ENCODE measurements at regions not wholly inside any gene's neighbourhood (a gene's known extent, or its start where the extent isn't known, plus 50 kb on each side); places are given as distances from the start of the nearest gene placed in this dataset.

DNA sequence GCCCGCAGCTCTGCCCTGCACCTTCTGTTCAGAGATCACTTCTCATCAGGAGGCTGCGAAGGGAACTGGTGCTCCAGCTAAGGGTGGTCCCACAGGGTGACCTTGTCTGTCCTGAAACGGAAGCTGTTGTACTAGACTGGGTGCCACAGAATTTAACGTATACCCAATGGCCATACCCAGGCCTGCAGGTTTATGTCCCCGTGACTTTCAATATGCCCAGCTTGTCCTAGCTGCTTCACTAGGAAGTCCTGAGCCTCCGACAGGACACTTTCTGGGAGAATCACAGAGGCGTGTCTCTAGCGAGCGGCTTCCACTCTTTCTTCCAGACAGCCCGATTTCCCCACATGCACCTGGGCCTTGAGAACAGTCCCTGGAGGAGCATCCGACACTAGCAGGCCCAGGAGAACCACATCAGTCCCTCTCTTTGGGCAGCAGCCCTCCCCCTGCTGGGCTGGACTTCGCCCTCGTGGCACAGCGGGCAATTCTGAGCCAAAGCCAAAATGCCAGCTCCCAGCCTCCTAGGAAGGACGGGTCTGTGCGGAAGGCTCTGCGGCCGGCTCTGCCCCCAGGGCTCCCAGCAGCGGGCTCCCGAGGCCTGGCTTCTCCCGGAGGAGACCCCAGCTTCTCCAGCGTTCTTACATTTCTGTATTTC is 91.9 kb upstream of the OTOS start:
- Histone ChIP-seq H4K8ac (ENCODE audit: low read depth in 2 of 2, low read length in 2 of 2) (no peak overlapping the region), H3K14ac (replicated peaks; ENCODE audit: low read depth, low read length) (no peak overlapping the region), H3K9me3 (ENCODE audit: control insufficient read depth, insufficient read depth, low read length) (peaks cover 8% of the 10 kb centered on the region), H4K20me1 (ENCODE audit: insufficient read depth, low read length) (no peaks in the 10 kb centered on the region), H2AK9ac (replicated peaks; ENCODE audit: low read depth, low read length, poor library complexity) (peak overlapping the region; percentile 85), H2AK5ac (ENCODE audit: low read depth, low read length) (peak overlapping the region; percentile 28; the same call in 1 of the 2 replicates), H4K5ac (ENCODE audit: low read depth, low read length) (no peak overlapping the region), H2BK5ac (ENCODE audit: low read depth, low read length, poor library complexity, severe bottlenecking) (no peak overlapping the region), H4K91ac (ENCODE audit: insufficient read depth, low read depth, low read length) (no peak overlapping the region), H3K36me3 (ENCODE audit: control insufficient read depth, insufficient read depth, low read length) (no peaks in the 10 kb centered on the region), H2BK120ac (ENCODE audit: low read depth, low read length) (no peak overlapping the region), H2AFZ (replicated peaks; ENCODE audit: low read length, poor library complexity) (peak overlapping the region; percentile 96), H3K4me2 (ENCODE audit: low read depth, low read length) (no peak overlapping the region), H3K79me1 (ENCODE audit: low read depth in 1 of 2, low read length in 2 of 2) (no peaks in the 10 kb centered on the region), H3K23ac (ENCODE audit: low read depth, low read length) (no peak overlapping the region), H3K27ac (ENCODE audit: insufficient read depth, low read length) (no peak overlapping the region), H3K4me1 (ENCODE audit: control insufficient read depth, insufficient read depth, low read length) (peaks cover 10% of the 10 kb centered on the region), H3K9ac (ENCODE audit: low read depth, low read length) (no peak overlapping the region), H3K4ac (ENCODE audit: low read depth, low read length) (no peak overlapping the region), H3K27me3 (ENCODE audit: control insufficient read depth, insufficient read depth, low read length) (no peaks in the 10 kb centered on the region; the same call in 1 of the 2 replicates), H2BK20ac (ENCODE audit: low read depth, low read length) (no peak overlapping the region), H3K4me3 (ENCODE audit: insufficient read depth, low read depth, low read length) (no peak overlapping the region), H3K18ac (ENCODE audit: low read depth, low read length) (no peak overlapping the region), H3K56ac (ENCODE audit: extremely low read depth, insufficient read depth, low read length) (no peak overlapping the region), H3K9me1 (ENCODE audit: insufficient read depth, low read length) (peaks cover 5% of the 10 kb centered on the region; the same call in 1 of the 2 replicates), H2BK15ac (ENCODE audit: low read depth, low read length) (no peak overlapping the region)
- ATAC-seq (ENCODE audit: low read depth) (no peak), DNase-seq (no peak)
- POLR2A ChIA-PET (ENCODE audit: unreplicated experiment), result no interaction called here
- in situ Hi-C loops (cut with MboI; ENCODE audit: low sequenced_read_pairs) (loop anchor here (5.0 kb wide), 1 partner anchor 205 kb away; the partner anchor contains the start of gene GPC1), intact Hi-C loops (cut with micrococcal nuclease) (loop anchor here (5.0 kb wide), 2 partner anchors 140 to 335 kb away; partner anchors contain the start of gene RNPEPL1), dilution Hi-C loops (cut with HindIII; ENCODE audit: low sequenced_read_pairs, unreplicated experiment) (no loop called here)
- WGBS, 2 experiments (ENCODE audit: extremely low coverage in 2 of 2, insufficient read length in 1 of 2), result 90% methylated on average over 4 of the region's 22 CpGs; no CpG with 5 or more reads in 1 of the 2 experiments
- TF ChIP-seq FOS (IDR thresholded peaks at IDR 0.05; ENCODE audit: low read depth, low read length) (no peak), MXI1 (IDR thresholded peaks at IDR 0.05; ENCODE audit: borderline replicate concordance, low read depth, low read length) (no peak), USF2 (IDR thresholded peaks at IDR 0.05; ENCODE audit: low read depth, low read length) (no peak)
- CTCF ChIA-PET, result interaction anchor here (1.1 to 2.0 kb wide), 2 partner anchors 9 to 204 kb away, joined by 3 to 10 read pairs; no protein-coding TSS in a partner anchor
- BruUV-seq (replicated peaks), result no TSS peak

All from IMR-90 (cell line).